ENCODE measurements at regions not wholly inside any gene's neighbourhood (a gene's known extent, or its start where the extent isn't known, plus 50 kb on each side); places are given as distances from the start of the nearest gene placed in this dataset.

DNA sequence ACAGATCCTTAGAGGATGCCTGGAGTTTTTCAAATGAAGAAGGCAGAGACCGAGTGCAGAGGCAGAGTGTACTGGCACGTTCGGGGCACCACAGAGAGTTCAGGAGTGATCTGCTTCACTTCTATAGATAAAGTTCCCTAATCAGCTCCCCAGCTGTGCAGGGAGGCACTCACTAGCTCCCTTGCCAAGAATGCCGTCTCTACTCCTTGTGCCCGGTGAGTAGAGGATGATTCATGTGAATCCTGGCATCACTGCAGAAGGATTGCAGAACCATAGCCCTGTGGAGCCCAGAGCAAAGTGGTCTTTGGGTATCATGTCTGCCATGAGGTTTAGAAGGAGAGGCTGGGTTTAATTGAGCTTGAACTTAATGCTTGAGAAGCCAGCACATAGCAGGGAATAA is 510.1 kb upstream of the RAB6C start:
- TF ChIP-seq, protein P1, sequence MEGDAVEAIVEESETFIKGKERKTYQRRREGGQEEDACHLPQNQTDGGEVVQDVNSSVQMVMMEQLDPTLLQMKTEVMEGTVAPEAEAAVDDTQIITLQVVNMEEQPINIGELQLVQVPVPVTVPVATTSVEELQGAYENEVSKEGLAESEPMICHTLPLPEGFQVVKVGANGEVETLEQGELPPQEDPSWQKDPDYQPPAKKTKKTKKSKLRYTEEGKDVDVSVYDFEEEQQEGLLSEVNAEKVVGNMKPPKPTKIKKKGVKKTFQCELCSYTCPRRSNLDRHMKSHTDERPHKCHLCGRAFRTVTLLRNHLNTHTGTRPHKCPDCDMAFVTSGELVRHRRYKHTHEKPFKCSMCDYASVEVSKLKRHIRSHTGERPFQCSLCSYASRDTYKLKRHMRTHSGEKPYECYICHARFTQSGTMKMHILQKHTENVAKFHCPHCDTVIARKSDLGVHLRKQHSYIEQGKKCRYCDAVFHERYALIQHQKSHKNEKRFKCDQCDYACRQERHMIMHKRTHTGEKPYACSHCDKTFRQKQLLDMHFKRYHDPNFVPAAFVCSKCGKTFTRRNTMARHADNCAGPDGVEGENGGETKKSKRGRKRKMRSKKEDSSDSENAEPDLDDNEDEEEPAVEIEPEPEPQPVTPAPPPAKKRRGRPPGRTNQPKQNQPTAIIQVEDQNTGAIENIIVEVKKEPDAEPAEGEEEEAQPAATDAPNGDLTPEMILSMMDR (IDR thresholded peaks at IDR 0.05; ENCODE audit: low read depth, low read length): no peak
- no peak for TF ChIP-seq EZH2phosphoT487 (IDR thresholded peaks at IDR 0.05; ENCODE audit: low read depth)
